ENCODE measurements at regions not wholly inside any gene's neighbourhood (a gene's known extent, or its start where the extent isn't known, plus 50 kb on each side); places are given as distances from the start of the nearest gene placed in this dataset.

DNA sequence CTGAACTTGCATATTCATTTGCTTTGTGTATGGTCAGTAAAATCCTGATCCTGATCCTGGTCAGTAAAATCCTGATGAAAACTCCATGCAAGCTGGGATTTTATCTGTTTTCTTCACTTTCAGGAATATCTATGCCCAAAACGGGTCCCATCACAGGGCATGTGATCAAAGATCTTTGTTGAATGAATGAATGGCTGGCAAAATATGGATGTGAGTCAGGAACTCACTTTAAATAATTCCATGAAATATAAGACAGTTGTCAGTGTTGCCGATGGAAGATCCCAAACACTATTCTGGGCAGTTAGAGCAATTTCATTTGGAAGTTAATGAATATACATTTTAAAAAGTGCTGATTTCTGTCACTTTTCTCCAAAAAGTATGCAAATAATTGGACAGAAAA lies 598.4 kb downstream of the GBA3 start:
- no peak overlapping the region for H3K14ac ChIP-seq (ENCODE audit: insufficient read depth, low read length)
- no peak for DNase-seq
- H3K4ac ChIP-seq (ENCODE audit: low read depth, low read length): no peak overlapping the region
- no peak overlapping the region for H2AK5ac ChIP-seq (ENCODE audit: insufficient read length, low read length)
- H3K56ac ChIP-seq (ENCODE audit: insufficient read length, low read depth, low read length): no peak overlapping the region
- no peak overlapping the region for H2BK120ac ChIP-seq (ENCODE audit: low read depth, low read length, poor library complexity, severe bottlenecking)
- H4K20me1 ChIP-seq (ENCODE audit: control insufficient read depth, insufficient read depth, insufficient read length): no peaks in the 10 kb centered on the region
- no CpG with 5 or more reads among the region's 2 CpGs for WGBS (ENCODE audit: extremely low coverage, insufficient read length, low lambda C conversion rate)
- H3K27ac ChIP-seq (ENCODE audit: insufficient read length, low read depth, low read length): no peak overlapping the region
- no peak overlapping the region for H2AFZ ChIP-seq (ENCODE audit: low read length)
- H3K4me1 Mint-ChIP-seq: 0 out of 4 replicates have a peak, but pooled peaks cover 0 to 2% of the 10 kb centered on the region in 2 experiments
- no peaks in the 10 kb centered on the region for H3K27me3 ChIP-seq (ENCODE audit: insufficient read depth, low read length)
- no peak overlapping the region for H3K27ac Mint-ChIP-seq
- H2BK5ac ChIP-seq (ENCODE audit: insufficient read length, low read length): no peak overlapping the region
- no peak overlapping the region for H2BK15ac ChIP-seq (ENCODE audit: low read depth, low read length)
- no peaks in the 10 kb centered on the region for H3K9me3 Mint-ChIP-seq
- H3K4me1 ChIP-seq (ENCODE audit: insufficient read depth, low read length): no peaks in the 10 kb centered on the region
- no peaks in the 10 kb centered on the region for H3K79me1 ChIP-seq (ENCODE audit: insufficient read depth, low read depth, low read length, poor library complexity, severe bottlenecking)
- no peaks in the 10 kb centered on the region for H3K23me2 ChIP-seq (ENCODE audit: insufficient read length, low read depth, low read length, poor library complexity, severe bottlenecking)
- no peak overlapping the region for H4K5ac ChIP-seq (ENCODE audit: insufficient read length, low read depth, low read length)
- no peaks in the 10 kb centered on the region for H3K79me2 ChIP-seq (ENCODE audit: insufficient read depth, low read length)
- H4K8ac ChIP-seq (replicated peaks; ENCODE audit: insufficient read length, low read depth, low read length): no peak overlapping the region
- H3K27me3 Mint-ChIP-seq (ENCODE audit: low read depth): no peaks in the 10 kb centered on the region
- H3K36me3 Mint-ChIP-seq (ENCODE audit: insufficient read depth in 1 of 3, low read depth in 3 of 3): no peaks in the 10 kb centered on the region
- no peak overlapping the region for H2BK12ac ChIP-seq (ENCODE audit: insufficient read length, low read depth, low read length)
- H3K23ac ChIP-seq (ENCODE audit: insufficient read length, low read depth, low read length): no peak overlapping the region
- no peak overlapping the region for H3T11ph ChIP-seq (ENCODE audit: low read length)
- H3K9ac ChIP-seq (ENCODE audit: extremely low read depth, insufficient read length, low read length): no peak overlapping the region
- no peak overlapping the region for H2BK20ac ChIP-seq (ENCODE audit: low read depth, low read length, poor library complexity, severe bottlenecking)
- TF ChIP-seq, protein P1, sequence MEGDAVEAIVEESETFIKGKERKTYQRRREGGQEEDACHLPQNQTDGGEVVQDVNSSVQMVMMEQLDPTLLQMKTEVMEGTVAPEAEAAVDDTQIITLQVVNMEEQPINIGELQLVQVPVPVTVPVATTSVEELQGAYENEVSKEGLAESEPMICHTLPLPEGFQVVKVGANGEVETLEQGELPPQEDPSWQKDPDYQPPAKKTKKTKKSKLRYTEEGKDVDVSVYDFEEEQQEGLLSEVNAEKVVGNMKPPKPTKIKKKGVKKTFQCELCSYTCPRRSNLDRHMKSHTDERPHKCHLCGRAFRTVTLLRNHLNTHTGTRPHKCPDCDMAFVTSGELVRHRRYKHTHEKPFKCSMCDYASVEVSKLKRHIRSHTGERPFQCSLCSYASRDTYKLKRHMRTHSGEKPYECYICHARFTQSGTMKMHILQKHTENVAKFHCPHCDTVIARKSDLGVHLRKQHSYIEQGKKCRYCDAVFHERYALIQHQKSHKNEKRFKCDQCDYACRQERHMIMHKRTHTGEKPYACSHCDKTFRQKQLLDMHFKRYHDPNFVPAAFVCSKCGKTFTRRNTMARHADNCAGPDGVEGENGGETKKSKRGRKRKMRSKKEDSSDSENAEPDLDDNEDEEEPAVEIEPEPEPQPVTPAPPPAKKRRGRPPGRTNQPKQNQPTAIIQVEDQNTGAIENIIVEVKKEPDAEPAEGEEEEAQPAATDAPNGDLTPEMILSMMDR (conservative IDR thresholded peaks at IDR 0.05): no peak
- no peak overlapping the region for H3K4me3 Mint-ChIP-seq
- no peak overlapping the region for H3K18ac ChIP-seq (ENCODE audit: insufficient read length, low read depth, low read length)
- no peak overlapping the region for H3K4me2 ChIP-seq (ENCODE audit: insufficient read depth, insufficient read length, low read length)
- no peak overlapping the region for H4K91ac ChIP-seq (ENCODE audit: insufficient read length, low read depth, low read length)
- no peaks in the 10 kb centered on the region for H3K9me3 ChIP-seq (ENCODE audit: control insufficient read depth, low read depth, low read length)
